ENCODE measurements at regions not wholly inside any gene's neighbourhood (a gene's known extent, or its start where the extent isn't known, plus 50 kb on each side); places are given as distances from the start of the nearest gene placed in this dataset.

DNA sequence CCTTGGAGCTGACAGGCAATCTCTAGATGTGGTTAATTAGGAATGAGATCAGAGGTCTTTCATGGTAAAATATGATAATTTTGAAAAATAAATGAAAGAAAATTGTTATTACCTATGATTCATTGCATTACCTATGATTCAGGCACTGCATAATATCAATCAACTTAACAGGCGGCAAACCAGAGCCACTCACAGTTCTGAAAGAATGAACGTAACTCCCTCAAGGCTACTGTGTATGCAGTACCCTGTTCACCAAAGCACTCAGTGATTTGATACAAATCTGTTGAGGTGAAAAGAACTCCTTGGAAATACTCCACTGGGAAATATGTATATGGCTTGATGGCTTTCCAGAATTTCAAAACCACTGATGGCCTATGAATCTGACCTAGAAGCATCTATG is 398.9 kb downstream of the ACTL7B start:
- Histone ChIP-seq H4K20me1 (ENCODE audit: insufficient read depth) (no peaks in the 10 kb centered on the region), H3K79me2 (ENCODE audit: insufficient read depth, low read depth) (no peaks in the 10 kb centered on the region), H3K4me2 (no peak overlapping the region), H3K9ac (no peak overlapping the region), H3K27ac (no peak overlapping the region), H3K27me3 (ENCODE audit: insufficient read depth, low read depth) (no peaks in the 10 kb centered on the region), H3K36me3 (ENCODE audit: insufficient read depth) (no peaks in the 10 kb centered on the region; the same call in 1 of the 2 replicates), H3K4me1 (ENCODE audit: low read depth, poor library complexity, severe bottlenecking) (no peaks in the 10 kb centered on the region), H2AFZ (ENCODE audit: low read depth) (no peak overlapping the region), H3K4me3 (IDR thresholded peaks at IDR 0.05; ENCODE audit: insufficient read depth, low read depth, low read length) (no peak overlapping the region)
- TF ChIP-seq, protein P1, sequence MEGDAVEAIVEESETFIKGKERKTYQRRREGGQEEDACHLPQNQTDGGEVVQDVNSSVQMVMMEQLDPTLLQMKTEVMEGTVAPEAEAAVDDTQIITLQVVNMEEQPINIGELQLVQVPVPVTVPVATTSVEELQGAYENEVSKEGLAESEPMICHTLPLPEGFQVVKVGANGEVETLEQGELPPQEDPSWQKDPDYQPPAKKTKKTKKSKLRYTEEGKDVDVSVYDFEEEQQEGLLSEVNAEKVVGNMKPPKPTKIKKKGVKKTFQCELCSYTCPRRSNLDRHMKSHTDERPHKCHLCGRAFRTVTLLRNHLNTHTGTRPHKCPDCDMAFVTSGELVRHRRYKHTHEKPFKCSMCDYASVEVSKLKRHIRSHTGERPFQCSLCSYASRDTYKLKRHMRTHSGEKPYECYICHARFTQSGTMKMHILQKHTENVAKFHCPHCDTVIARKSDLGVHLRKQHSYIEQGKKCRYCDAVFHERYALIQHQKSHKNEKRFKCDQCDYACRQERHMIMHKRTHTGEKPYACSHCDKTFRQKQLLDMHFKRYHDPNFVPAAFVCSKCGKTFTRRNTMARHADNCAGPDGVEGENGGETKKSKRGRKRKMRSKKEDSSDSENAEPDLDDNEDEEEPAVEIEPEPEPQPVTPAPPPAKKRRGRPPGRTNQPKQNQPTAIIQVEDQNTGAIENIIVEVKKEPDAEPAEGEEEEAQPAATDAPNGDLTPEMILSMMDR (conservative IDR thresholded peaks at IDR 0.05; ENCODE audit: low read depth, low read length), result no peak

DNA sequence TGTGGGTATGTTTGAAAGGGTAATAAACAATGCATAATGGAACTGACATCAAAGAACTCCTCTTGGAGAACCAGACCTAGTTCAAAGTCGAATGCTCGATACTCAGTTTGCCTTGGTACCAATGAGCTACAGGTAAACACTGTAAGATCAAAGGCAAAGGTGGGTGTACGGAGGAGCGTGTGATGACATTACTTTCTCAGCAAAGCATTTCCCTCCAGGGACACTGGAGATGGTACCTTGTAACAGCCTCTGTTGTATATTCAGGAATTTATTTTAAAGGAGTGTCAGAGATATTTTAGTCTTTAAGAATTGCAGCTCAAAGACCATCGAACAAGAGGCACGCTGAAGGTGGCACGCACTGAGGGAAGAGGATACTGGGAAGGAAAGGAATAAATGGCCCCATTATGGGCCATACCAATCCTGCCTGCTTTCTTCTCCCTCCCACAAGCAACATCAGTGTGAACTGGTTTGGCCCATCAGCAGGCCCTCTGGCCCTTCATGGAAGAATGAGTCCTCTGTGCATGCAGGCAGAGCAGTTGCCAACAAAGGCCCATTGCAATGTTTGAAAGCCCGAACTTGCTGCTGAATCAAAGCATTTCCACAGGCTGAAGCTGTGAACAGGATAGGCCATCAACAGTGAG is 410.2 kb downstream of the ACTL7B start:
- Histone ChIP-seq H3K27me3 (ENCODE audit: insufficient read depth, low read depth) (no peaks in the 10 kb centered on the region), H4K20me1 (ENCODE audit: insufficient read depth) (no peaks in the 10 kb centered on the region), H3K36me3 (ENCODE audit: insufficient read depth) (no peaks in the 10 kb centered on the region), H3K27ac (no peak overlapping the region), H2AFZ (ENCODE audit: low read depth) (no peak overlapping the region), H3K9ac (no peak overlapping the region), H3K4me3 (IDR thresholded peaks at IDR 0.05; ENCODE audit: insufficient read depth, low read depth, low read length) (no peak overlapping the region), H3K79me2 (ENCODE audit: insufficient read depth, low read depth) (no peaks in the 10 kb centered on the region), H3K4me1 (ENCODE audit: low read depth, poor library complexity, severe bottlenecking) (no peaks in the 10 kb centered on the region), H3K4me2 (no peak overlapping the region)
- TF ChIP-seq, protein P1 (conservative IDR thresholded peaks at IDR 0.05; ENCODE audit: low read depth, low read length), result no peak

DNA sequence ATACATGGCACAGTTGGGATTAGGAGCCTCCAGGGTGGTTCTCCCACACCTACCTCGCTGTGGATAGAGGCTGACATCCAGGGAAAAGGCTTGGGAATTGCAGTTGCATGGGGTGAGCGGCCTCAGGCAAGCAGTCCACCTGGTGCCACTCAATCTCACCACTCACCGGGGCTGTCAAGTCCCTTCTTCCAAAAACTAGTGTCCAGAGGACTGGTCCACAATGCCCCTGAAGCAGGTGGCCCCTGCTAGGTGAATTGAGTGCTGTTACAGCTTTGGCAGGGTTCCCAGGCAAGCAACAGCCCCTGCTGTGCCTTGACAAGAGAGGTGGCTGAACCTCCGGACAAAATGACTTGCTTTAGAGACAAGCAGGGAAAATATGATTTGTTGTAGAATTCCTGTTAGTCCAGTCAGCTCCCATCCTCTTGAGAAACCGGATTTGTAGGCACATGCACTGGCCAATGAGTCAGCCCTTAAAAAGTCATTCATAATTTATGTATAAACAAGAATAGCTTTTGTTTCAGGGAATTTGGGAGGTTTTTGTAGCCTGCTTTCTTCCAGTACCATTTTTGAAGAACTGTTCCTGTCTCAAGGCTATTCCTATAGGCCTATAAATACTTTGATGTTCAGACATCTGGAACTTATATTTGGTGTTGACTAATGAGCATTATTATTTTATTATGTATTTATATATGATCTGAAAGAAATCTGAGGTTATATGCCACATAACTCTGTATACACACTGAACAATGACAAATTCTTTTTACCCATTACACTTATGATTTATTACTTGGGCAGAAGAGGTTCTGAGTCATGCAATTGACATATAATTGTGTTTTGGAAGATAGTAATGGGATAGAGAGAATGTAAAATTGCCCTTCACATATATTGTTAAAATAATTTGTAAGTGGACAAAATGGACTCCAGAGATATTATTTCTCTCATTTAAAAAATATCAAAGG is 411.1 kb downstream of the ACTL7B start:
- H2AFZ ChIP-seq (ENCODE audit: low read depth), result no peak overlapping the region
- no peak overlapping the region for H3K4me3 ChIP-seq (IDR thresholded peaks at IDR 0.05; ENCODE audit: insufficient read depth, low read depth, low read length)
- no peaks in the 10 kb centered on the region for H3K27me3 ChIP-seq (ENCODE audit: insufficient read depth, low read depth)
- H3K79me2 ChIP-seq (ENCODE audit: insufficient read depth, low read depth), result no peaks in the 10 kb centered on the region
- no peak overlapping the region for H3K9ac ChIP-seq
- no peak overlapping the region for H3K4me2 ChIP-seq
- TF ChIP-seq, protein P1 (conservative IDR thresholded peaks at IDR 0.05; ENCODE audit: low read depth, low read length), result no peak
- no peak overlapping the region for H3K27ac ChIP-seq
- H3K36me3 ChIP-seq (ENCODE audit: insufficient read depth), result no peaks in the 10 kb centered on the region
- no peaks in the 10 kb centered on the region for H3K4me1 ChIP-seq (ENCODE audit: low read depth, poor library complexity, severe bottlenecking)
- no peaks in the 10 kb centered on the region for H4K20me1 ChIP-seq (ENCODE audit: insufficient read depth)

DNA sequence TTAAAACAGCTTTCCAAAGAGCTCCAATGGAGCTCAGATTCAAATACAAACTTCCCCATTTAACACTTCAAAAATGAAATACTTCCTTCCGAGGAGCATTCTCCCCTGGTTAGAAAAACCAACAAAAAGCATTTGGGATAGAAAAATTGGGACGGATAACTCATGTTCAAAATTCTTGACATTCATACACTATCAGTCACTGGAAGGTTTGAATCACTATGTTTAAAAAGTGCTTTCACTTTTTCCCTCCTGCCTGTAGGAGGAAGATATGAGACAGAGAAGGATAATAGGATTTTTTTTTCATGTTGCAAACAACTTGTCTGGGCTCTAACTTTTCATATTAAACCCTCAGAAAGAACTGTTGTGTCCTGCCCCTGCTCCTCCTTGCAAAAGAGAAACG is 412.0 kb downstream of the ACTL7B start:
- Histone ChIP-seq H3K27me3 (ENCODE audit: insufficient read depth, low read depth) (no peaks in the 10 kb centered on the region), H2AFZ (ENCODE audit: low read depth) (no peak overlapping the region), H3K4me3 (IDR thresholded peaks at IDR 0.05; ENCODE audit: insufficient read depth, low read depth, low read length) (no peak overlapping the region), H3K27ac (no peak overlapping the region), H3K79me2 (ENCODE audit: insufficient read depth, low read depth) (no peaks in the 10 kb centered on the region), H3K4me2 (no peak overlapping the region), H3K36me3 (ENCODE audit: insufficient read depth) (no peaks in the 10 kb centered on the region), H4K20me1 (ENCODE audit: insufficient read depth) (no peaks in the 10 kb centered on the region), H3K9ac (no peak overlapping the region), H3K4me1 (ENCODE audit: low read depth, poor library complexity, severe bottlenecking) (no peaks in the 10 kb centered on the region)
- TF ChIP-seq, protein P1 (conservative IDR thresholded peaks at IDR 0.05; ENCODE audit: low read depth, low read length), result no peak

All from KMS-11 (cell line).